GM19025 (cell line): ENCODE measurements at regions not wholly inside any gene's neighbourhood (a gene's known extent, or its start where the extent isn't known, plus 50 kb on each side); places are given as distances from the start of the nearest gene placed in this dataset.

ENCODE experiments used
- ATAC-seq: cut with Tn5 transposase; IDR thresholded peaks from one replicate; pipeline ENCODE4 v1.9.1; 2021; ENCODE audit warnings: mild to moderate bottlenecking, low read depth, moderate library complexity; ENCODE audit not compliant: unreplicated experiment

DNA sequence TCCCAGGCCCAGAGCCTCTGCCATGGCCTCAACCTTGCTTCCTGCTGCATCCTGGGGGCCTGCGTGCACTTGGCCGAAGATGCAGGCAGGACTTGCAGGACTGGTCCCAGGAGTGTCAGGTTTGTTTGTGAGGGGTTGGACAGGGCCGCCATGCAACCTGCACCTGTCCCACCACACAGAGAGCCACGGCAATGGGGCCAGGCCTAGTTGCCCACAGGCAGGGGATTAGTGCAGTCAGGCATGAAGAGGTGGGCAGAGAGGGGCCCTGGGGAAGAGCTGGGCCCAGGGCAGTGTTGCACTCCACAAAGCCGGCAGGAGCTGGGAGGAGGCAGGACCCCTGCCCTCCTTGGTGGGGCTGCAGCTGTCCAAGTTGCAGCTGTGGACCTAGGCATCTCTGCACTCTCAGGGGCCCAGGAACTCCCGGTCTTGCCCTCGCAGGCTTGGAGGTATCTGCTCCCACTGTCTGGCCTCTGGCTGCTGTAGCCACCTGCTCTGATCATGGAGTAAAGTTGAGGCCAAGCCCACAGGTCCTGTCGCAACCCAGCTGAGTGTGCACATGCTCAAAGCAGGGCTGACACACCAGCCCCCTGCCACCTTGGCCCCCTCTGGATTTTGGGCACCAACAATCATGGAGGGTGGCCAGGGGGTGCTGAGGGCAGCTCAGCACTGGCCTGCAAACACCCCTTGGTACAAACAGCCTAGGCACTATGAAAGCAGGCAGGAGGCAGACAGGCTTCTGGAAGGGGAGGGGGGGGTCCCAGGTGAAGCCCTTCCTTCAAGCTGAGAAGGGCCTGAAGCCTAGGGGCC is 190.4 kb upstream of the PCDH10 start:
- no peak for ATAC-seq

DNA sequence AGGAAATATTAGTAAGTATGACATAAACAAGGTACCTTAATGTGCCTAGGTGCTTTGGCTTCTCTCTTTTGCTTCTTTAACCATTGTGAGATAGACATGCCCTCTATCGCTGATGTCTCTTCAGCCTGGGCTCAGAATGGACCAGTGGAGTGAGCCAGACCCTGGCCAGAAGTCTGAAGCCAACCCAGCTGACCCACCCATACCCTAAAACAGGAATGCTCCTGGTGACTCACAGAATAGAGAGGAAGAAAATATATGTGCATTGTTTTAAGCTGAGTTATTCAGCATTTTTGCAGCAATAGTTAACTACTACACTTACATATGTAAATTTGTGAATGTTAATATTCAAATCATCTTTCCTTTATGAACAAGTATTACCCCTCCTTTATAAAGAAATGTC is 167.5 kb upstream of the PCDH10 start:
- ATAC-seq = no peak

DNA sequence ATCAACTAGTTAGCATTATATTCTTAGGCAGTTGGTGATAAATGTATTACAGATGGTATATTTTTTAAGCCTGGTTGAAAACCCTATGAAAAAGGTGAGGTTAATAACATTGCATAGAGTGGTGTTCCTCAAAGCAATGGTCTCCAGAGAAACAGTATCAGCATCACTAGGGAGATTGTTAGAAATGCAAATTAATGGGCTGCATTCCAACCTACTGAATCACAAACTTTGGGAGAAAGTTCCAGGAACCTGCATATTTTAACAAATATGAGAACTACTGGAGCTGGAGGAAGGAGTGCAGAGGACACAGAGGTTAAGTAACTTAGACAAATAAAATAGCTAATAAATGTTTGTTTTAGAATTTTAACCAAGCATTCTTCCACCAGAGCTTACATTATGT is 166.9 kb upstream of the PCDH10 start:
- ATAC-seq = no peak

- no peak for ATAC-seq
These were observed 158.0 kb upstream of the PCDH10 start for GRCh38 chr4:132991111-132991510.

GRCh38 chr4:132992686-132993085 is 156.4 kb upstream of the PCDH10 start:
- no peak for ATAC-seq

DNA sequence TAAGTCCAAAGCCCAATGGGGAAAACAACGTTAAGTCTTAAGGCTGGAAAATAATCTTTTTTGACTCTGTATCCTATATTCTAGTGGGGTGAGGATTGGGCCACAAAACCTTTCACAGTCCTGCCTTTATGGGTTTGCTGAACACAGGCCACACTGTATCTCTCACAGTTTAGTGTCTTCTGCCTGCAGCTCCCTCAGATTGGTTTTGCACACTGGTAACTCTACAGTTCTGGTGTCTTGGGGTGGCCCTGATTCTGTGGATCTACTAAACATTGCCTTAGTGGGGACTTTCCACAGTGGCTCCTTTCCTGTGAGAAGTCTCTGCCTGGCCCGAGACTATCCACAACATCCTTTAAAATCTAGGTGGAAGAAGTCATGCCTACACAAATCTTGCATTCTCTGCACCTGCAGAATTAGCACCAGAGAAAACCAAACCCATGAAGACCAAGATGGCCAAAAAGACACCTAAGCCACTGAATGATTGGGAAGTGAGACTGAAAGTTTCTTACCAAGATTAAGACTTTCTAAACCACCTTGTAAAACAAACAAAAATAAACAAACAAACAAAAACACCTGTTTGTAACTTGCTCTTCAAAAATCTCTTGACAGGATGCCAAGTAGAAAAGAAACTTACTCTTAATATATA is 150.4 kb upstream of the PCDH10 start:
- ATAC-seq = no peak

DNA sequence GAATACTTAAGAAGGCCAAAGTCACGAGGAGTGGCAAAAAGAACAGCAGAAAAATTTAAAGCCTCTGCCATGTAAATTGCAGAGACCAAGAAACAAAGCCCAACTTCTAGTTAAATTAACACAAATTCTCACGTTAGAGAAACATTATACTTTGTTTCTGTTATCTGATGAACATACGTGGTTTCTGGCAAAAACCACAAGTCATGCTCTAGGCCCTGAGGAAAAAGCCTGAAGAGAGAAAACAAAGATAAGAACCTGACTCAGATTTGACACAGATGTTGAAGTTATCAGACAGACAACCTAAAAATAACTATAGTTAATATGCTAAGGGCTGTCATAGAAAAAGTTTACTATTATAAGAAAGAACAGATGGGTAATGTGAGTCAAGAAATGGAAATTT is 149.1 kb upstream of the PCDH10 start:
- no peak for ATAC-seq

GRCh38 chr4:133003169-133003568 is 145.9 kb upstream of the PCDH10 start:
- no peak for ATAC-seq

- no peak for ATAC-seq
These were observed 134.5 kb upstream of the PCDH10 start for GRCh38 chr4:133014473-133015135.

DNA sequence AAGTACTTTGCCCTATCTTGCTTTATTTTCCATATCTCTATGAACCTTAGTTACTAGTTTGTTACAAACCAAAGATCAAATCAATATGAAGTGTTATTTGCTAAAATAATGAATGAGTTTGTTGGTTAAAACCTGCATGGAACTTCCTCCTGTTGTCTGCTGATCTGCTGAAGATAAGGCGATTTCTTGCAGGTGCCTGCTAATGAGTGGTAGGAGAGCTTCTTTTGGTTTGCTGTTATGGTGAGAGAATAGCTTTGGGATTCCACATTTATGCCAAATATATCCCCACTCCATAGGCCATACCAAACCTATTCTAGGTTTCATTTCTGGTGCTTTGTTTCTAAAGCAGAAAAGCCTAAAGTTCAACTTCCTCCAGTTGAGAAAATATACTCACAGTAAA is 103.8 kb upstream of the PCDH10 start:
- no peak for ATAC-seq

DNA sequence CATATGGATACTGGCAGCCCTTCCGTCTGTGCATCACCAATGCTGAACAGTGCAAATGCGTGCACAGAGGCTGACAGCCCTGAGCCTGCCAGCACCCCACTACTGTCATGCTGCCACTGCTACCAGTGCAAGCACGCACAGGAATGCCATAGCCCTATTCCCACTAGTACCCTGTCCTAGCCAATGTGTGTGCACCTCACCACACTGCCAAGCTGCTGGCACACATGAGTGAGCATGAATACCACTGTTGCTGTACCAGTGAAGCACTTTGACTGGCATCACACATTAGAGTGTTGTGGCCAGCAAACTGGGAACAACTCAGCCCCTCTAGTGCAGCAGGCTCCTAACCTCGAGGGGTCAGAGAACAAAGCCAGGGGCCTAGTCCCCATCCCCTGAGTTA is 102.9 kb upstream of the PCDH10 start:
- no peak for ATAC-seq

DNA sequence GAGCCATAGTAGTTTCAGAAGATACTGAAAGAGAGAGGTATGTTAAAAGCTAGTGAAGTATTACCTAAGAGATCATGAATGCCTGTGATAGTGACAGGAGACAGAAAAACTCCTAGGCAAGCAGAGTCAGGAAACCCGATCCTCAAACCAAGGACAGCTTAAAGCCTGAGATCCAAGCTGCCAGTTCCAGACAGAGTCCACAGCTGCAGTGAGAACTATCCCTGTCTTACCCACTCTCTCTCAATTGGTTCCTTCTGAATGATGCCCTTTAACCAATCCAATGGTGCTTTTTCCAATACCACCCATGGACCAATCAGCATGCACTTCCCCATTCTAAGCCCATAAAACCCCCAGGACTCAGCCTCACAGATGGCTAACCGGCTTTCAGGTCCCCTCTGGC is 90.4 kb upstream of the PCDH10 start:
- ATAC-seq = no peak

- no peak for ATAC-seq
These were observed 90.0 kb upstream of the PCDH10 start for GRCh38 chr4:133059117-133059516.

GRCh38 chr4:133062851-133063250 is 86.2 kb upstream of the PCDH10 start:
- no peak for ATAC-seq

- no peak for ATAC-seq
These were observed 81.0 kb upstream of the PCDH10 start for GRCh38 chr4:133068083-133068482.

- no peak for ATAC-seq
These were observed 67.8 kb upstream of the PCDH10 start for GRCh38 chr4:133081246-133081645.

- no peak for ATAC-seq
These were observed 64.7 kb upstream of the PCDH10 start for GRCh38 chr4:133084421-133084820.

- no peak for ATAC-seq
These were observed 53.5 kb upstream of the PCDH10 start for GRCh38 chr4:133095591-133095990.

DNA sequence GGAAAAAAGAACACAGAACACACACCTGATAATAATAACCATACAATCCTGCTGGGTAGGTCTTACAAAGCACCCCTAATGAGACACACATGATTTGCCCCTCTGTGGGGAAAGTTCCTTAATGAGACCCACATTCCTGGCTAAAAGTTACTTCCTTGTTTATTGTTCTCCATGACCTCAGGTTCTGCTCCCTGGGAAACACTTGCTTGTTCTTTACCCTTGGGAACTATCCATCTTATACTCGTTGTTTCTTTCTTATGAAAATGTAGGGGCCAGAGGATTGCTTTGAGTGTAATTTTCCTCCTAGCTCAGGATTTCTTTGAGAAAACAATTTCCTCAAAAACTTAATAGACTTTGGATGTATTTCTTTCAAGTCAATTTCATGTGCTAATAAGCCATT is 52.1 kb upstream of the PCDH10 start:
- ATAC-seq = no peak
